Kidney (tissue), 13 donors: ENCODE measurements at regions not wholly inside any gene's neighbourhood (a gene's known extent, or its start where the extent isn't known, plus 50 kb on each side); places are given as distances from the start of the nearest gene placed in this dataset.

Experiments
- DNase-seq, 5 donors: peaks; one replicate each; pipeline ENCODE4 v3.0.0-alpha.2; 2013 to 2020
- FAIRE-seq: peaks from 2 replicates; lab custom pipeline; 2012; peaks lifted over from hg19 to GRCh38; lab: Jason Lieb, UNC
- H3K27ac ChIP-seq, 2 donors: one replicate each; pipeline ENCODE4 v1.7.0; 2013; ENCODE audit warnings: low read depth in 2 of 2, low read length in 2 of 2, inconsistent platforms in 1 of 2
- H3K27me3 ChIP-seq: one replicate; pipeline ENCODE4 v1.7.1; 2013; ENCODE audit warnings: low read length, inconsistent platforms; ENCODE audit not compliant: control insufficient read depth, insufficient read depth
- H3K36me3 ChIP-seq, 3 donors: one replicate each; pipeline versions ENCODE4 v1.7.0 to v1.7.1; 2013; ENCODE audit warnings: low read length in 3 of 3, control low read depth in 1 of 3, inconsistent platforms in 1 of 3; ENCODE audit not compliant: insufficient read depth in 3 of 3, control insufficient read depth in 2 of 3
- H3K4me1 ChIP-seq, 3 donors: one replicate each; pipeline versions ENCODE4 v1.7.0 to v1.7.1; 2013; ENCODE audit warnings: low read length in 3 of 3, inconsistent platforms in 1 of 3, low read depth in 1 of 3; ENCODE audit not compliant: control insufficient read depth in 2 of 3, insufficient read depth in 2 of 3
- H3K4me3 ChIP-seq, 3 donors: one replicate each; pipeline versions ENCODE4 v1.7.0 to v1.8.1; 2013; ENCODE audit warnings: low read length in 3 of 3, control low read depth in 1 of 3, inconsistent platforms in 1 of 3
- H3K9ac ChIP-seq, 3 donors: one replicate each; pipeline versions ENCODE4 v1.7.0 to v1.7.1; 2013; ENCODE audit warnings: low read length in 3 of 3, control low read depth in 1 of 3, inconsistent platforms in 1 of 3
- H3K9me3 ChIP-seq, 3 donors: one replicate each; pipeline versions ENCODE4 v1.7.0 to v1.7.1; 2013; ENCODE audit warnings: low read length in 3 of 3, control low read depth in 1 of 3, inconsistent platforms in 1 of 3; ENCODE audit not compliant: control insufficient read depth in 2 of 3, insufficient read depth in 1 of 3
- CTCF ChIP-seq: IDR thresholded peaks from 3 replicates; pipeline ENCODE4 v1.5.1; 2012; ENCODE audit warnings: mild to moderate bottlenecking, moderate library complexity, borderline replicate concordance; ENCODE audit not compliant: insufficient read depth; ENCODE audit errors: extremely low read depth
- intact Hi-C: fragments of 100-400 bp; cut with DNase I; formaldehyde crosslinking; loops from one replicate; pipeline ENCODE4 v1.11.1; 2022
- donor health status: control.
- donor health status: control.
- donor health status: control.
- donor health status: control.
- donor health status: control.
- donor health status: DM: yes; HTN: yes; CAD: no.
- donor health status: Normal renal cell carcinoma (clear cell type).

GRCh38 chr2:128695646-128696220 is 377.1 kb upstream of the HS6ST1 start:
- H3K9ac ChIP-seq = no peak overlapping the region
- FAIRE-seq (no peak), DNase-seq (no peak)
- intact Hi-C loops = no loop called here
- no peak overlapping the region for H3K4me3 ChIP-seq
- no peak overlapping the region for H3K27ac ChIP-seq
- no peaks in the 10 kb centered on the region for H3K4me1 ChIP-seq
- no peaks in the 10 kb centered on the region for H3K36me3 ChIP-seq
- H3K27me3 ChIP-seq = no peaks in the 10 kb centered on the region
- no peak for TF ChIP-seq CTCF
- H3K9me3 ChIP-seq = no peaks in the 10 kb centered on the region

- H3K4me1 ChIP-seq = no peaks in the 10 kb centered on the region
- no peak overlapping the region for H3K27ac ChIP-seq
- no peak overlapping the region for H3K9ac ChIP-seq
- no peaks in the 10 kb centered on the region for H3K36me3 ChIP-seq
- DNase-seq (no peak), FAIRE-seq (no peak)
- no peaks in the 10 kb centered on the region for H3K27me3 ChIP-seq
- TF ChIP-seq CTCF = no peak
- intact Hi-C loops = no loop called here
- H3K4me3 ChIP-seq = no peak overlapping the region
- H3K9me3 ChIP-seq = no peaks in the 10 kb centered on the region
Measured at GRCh38 chr2:128696421-128696820, 377.8 kb upstream of the HS6ST1 start.

GRCh38 chr2:128701418-128701817 is 382.8 kb upstream of the HS6ST1 start:
- TF ChIP-seq CTCF = no peak
- intact Hi-C loops = no loop called here
- no peaks in the 10 kb centered on the region for H3K4me1 ChIP-seq
- H3K27me3 ChIP-seq = no peaks in the 10 kb centered on the region
- H3K4me3 ChIP-seq = no peak overlapping the region
- no peaks in the 10 kb centered on the region for H3K36me3 ChIP-seq
- H3K9ac ChIP-seq = no peak overlapping the region
- FAIRE-seq = no peak
- H3K27ac ChIP-seq = no peak overlapping the region
- no peaks in the 10 kb centered on the region for H3K9me3 ChIP-seq
- no peak for DNase-seq

GRCh38 chr2:128702616-128703015 is 383.9 kb upstream of the HS6ST1 start:
- H3K4me3 ChIP-seq = no peak overlapping the region
- intact Hi-C loops = no loop called here
- no peaks in the 10 kb centered on the region for H3K36me3 ChIP-seq
- DNase-seq = no peak
- H3K9me3 ChIP-seq = peaks cover 0 to 3% (median 2%) of the 10 kb centered on the region in 3 donors
- no peaks in the 10 kb centered on the region for H3K27me3 ChIP-seq
- no peak overlapping the region for H3K9ac ChIP-seq
- no peaks in the 10 kb centered on the region for H3K4me1 ChIP-seq
- no peak for TF ChIP-seq CTCF
- H3K27ac ChIP-seq = no peak overlapping the region
- no peak for FAIRE-seq
